ENCODE measurements at regions not wholly inside any gene's neighbourhood (a gene's known extent, or its start where the extent isn't known, plus 50 kb on each side); places are given as distances from the start of the nearest gene placed in this dataset.

DNA sequence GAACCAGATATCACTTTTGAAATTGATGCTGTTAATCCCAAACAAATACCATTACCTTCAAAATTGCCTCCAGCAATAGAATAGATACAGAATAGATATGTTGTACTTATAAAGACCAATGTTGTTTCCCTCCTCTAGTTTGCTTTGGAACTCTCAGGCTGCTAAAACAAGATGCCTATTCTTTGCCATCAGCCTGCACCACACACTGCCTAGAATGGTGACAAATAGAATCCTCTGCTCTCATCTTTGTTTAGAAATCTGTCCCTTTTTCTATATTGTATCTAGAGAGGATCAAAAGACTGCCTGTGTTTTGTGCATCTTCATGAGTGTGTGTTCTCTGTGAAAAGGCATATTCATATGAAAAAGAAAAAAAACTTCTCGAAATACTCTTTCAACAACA is 349.2 kb upstream of the CCDC54 start:
- no peaks in the 10 kb centered on the region for H3K27me3 Mint-ChIP-seq (ENCODE audit: unreplicated experiment)

GRCh38 chr3:107028626-107029025 is 348.6 kb upstream of the CCDC54 start:
- H3K4me3 Mint-ChIP-seq (ENCODE audit: unreplicated experiment), result no peak overlapping the region
- no peaks in the 10 kb centered on the region for H3K27me3 Mint-ChIP-seq (ENCODE audit: unreplicated experiment)
- no peaks in the 10 kb centered on the region for H3K9me3 Mint-ChIP-seq (ENCODE audit: unreplicated experiment)
- no peak for TF ChIP-seq CTCF (IDR thresholded peaks at IDR 0.05; ENCODE audit: partially characterized antibody, unreplicated experiment)
- no peaks in the 10 kb centered on the region for H3K4me1 Mint-ChIP-seq (ENCODE audit: low read depth, unreplicated experiment)
- peaks cover 4% of the 10 kb centered on the region for H3K36me3 Mint-ChIP-seq (ENCODE audit: unreplicated experiment)
- H3K27ac Mint-ChIP-seq (ENCODE audit: unreplicated experiment), result no peak overlapping the region
- DNase-seq, result no peak

More for the DNA sequence above, 349.2 kb upstream of the CCDC54 start:
- Mint-ChIP-seq H3K36me3 (ENCODE audit: unreplicated experiment) (peaks cover 4% of the 10 kb centered on the region), H3K9me3 (ENCODE audit: unreplicated experiment) (no peaks in the 10 kb centered on the region), H3K27ac (ENCODE audit: unreplicated experiment) (no peak overlapping the region), H3K4me3 (ENCODE audit: unreplicated experiment) (no peak overlapping the region), H3K4me1 (ENCODE audit: low read depth, unreplicated experiment) (no peaks in the 10 kb centered on the region)
- no peak for TF ChIP-seq CTCF (IDR thresholded peaks at IDR 0.05; ENCODE audit: partially characterized antibody, unreplicated experiment)
- no peak for DNase-seq

DNA sequence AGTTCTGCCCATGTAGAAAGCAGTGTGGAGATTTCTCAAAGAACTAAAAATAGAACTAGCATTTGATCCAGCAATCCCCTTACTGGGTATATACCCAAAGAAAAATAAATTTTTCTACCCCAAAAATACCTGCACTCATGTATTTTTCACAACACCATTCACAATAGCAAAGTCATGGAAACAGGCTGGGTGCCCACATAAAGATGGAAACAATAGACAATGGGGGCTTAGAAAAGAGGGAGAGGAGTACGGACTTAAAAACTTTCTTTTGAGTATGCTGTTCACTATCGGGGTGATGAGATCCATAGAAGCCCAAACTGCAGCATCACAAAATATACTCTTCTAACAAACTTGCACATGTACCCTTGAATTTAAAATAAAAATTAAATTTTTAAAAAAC is 345.1 kb upstream of the CCDC54 start:
- TF ChIP-seq CTCF (IDR thresholded peaks at IDR 0.05; ENCODE audit: partially characterized antibody, unreplicated experiment), result no peak
- Mint-ChIP-seq H3K4me3 (ENCODE audit: unreplicated experiment) (no peak overlapping the region), H3K9me3 (ENCODE audit: unreplicated experiment) (no peaks in the 10 kb centered on the region), H3K27me3 (ENCODE audit: unreplicated experiment) (no peaks in the 10 kb centered on the region), H3K36me3 (ENCODE audit: unreplicated experiment) (peaks cover 4% of the 10 kb centered on the region), H3K4me1 (ENCODE audit: low read depth, unreplicated experiment) (no peaks in the 10 kb centered on the region), H3K27ac (ENCODE audit: unreplicated experiment) (no peak overlapping the region)
- no peak for DNase-seq

- peaks cover 8% of the 10 kb centered on the region for H3K36me3 Mint-ChIP-seq (ENCODE audit: unreplicated experiment)
- no peaks in the 10 kb centered on the region for H3K4me1 Mint-ChIP-seq (ENCODE audit: low read depth, unreplicated experiment)
- no peak for TF ChIP-seq CTCF (IDR thresholded peaks at IDR 0.05; ENCODE audit: partially characterized antibody, unreplicated experiment)
- peaks cover 2% of the 10 kb centered on the region for H3K9me3 Mint-ChIP-seq (ENCODE audit: unreplicated experiment)
- H3K27ac Mint-ChIP-seq (ENCODE audit: unreplicated experiment), result no peak overlapping the region
- no peak overlapping the region for H3K4me3 Mint-ChIP-seq (ENCODE audit: unreplicated experiment)
- DNase-seq, result no peak
- no peaks in the 10 kb centered on the region for H3K27me3 Mint-ChIP-seq (ENCODE audit: unreplicated experiment)
These were observed 343.1 kb upstream of the CCDC54 start for GRCh38 chr3:107034142-107034541.

DNA sequence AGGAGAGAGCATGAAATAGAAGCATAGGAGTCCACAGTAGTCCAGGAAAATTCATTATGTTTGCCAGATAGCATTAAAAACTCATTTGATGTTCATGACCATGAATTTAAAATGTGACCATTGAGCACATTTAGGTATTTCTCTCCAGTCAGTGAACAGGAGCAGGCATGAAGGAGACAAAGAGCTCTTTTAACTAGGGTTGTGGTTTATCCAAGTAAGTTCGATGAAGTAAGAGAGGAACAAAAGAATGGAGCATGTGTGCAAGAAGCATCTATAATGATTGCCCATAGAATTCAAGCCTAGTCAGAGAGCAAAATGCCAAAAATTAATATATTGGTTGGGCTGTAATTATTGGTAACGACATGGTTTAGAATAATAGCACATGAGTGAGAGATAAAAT is 342.1 kb upstream of the CCDC54 start:
- no peak for DNase-seq
- no peak overlapping the region for H3K27ac Mint-ChIP-seq (ENCODE audit: unreplicated experiment)
- no peak for TF ChIP-seq CTCF (IDR thresholded peaks at IDR 0.05; ENCODE audit: partially characterized antibody, unreplicated experiment)

More for the DNA sequence above, 342.1 kb upstream of the CCDC54 start:
- Mint-ChIP-seq H3K27me3 (ENCODE audit: unreplicated experiment) (no peaks in the 10 kb centered on the region), H3K4me3 (ENCODE audit: unreplicated experiment) (no peak overlapping the region), H3K36me3 (ENCODE audit: unreplicated experiment) (peaks cover 8% of the 10 kb centered on the region), H3K9me3 (ENCODE audit: unreplicated experiment) (peaks cover 2% of the 10 kb centered on the region), H3K4me1 (ENCODE audit: low read depth, unreplicated experiment) (no peaks in the 10 kb centered on the region)

Data from glutamatergic neuron (in vitro differentiated cells).